ENCODE measurements at regions not wholly inside any gene's neighbourhood (a gene's known extent, or its start where the extent isn't known, plus 50 kb on each side); places are given as distances from the start of the nearest gene placed in this dataset.

- TF ChIP-seq, protein P1, sequence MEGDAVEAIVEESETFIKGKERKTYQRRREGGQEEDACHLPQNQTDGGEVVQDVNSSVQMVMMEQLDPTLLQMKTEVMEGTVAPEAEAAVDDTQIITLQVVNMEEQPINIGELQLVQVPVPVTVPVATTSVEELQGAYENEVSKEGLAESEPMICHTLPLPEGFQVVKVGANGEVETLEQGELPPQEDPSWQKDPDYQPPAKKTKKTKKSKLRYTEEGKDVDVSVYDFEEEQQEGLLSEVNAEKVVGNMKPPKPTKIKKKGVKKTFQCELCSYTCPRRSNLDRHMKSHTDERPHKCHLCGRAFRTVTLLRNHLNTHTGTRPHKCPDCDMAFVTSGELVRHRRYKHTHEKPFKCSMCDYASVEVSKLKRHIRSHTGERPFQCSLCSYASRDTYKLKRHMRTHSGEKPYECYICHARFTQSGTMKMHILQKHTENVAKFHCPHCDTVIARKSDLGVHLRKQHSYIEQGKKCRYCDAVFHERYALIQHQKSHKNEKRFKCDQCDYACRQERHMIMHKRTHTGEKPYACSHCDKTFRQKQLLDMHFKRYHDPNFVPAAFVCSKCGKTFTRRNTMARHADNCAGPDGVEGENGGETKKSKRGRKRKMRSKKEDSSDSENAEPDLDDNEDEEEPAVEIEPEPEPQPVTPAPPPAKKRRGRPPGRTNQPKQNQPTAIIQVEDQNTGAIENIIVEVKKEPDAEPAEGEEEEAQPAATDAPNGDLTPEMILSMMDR (IDR thresholded peaks at IDR 0.05): no peak
- TF ChIP-seq POLR2A (IDR thresholded peaks at IDR 0.05): no peak
- no peak for TF ChIP-seq EP300 (IDR thresholded peaks at IDR 0.05)
These were observed 89.4 kb upstream of the EDIL3 start for GRCh38 chr5:84474126-84474525.

Measured in ovary (tissue), 3 donors.